HG03460 (cell line): ENCODE measurements at regions not wholly inside any gene's neighbourhood (a gene's known extent, or its start where the extent isn't known, plus 50 kb on each side); places are given as distances from the start of the nearest gene placed in this dataset.

Source experiments
- ATAC-seq: cut with Tn5 transposase; IDR thresholded peaks from one replicate; pipeline ENCODE4 v1.9.1; 2021; ENCODE audit not compliant: unreplicated experiment

- ATAC-seq = no peak
Measured at GRCh38 chr17:69997332-69997731, 77.7 kb upstream of the KCNJ16 start.

GRCh38 chr17:69999253-69999652 lies 75.8 kb upstream of the KCNJ16 start:
- no peak for ATAC-seq

GRCh38 chr17:70006159-70006558 lies 68.9 kb upstream of the KCNJ16 start:
- no peak for ATAC-seq

- ATAC-seq = no peak
Measured at GRCh38 chr17:70011750-70012149, 63.3 kb upstream of the KCNJ16 start.

- ATAC-seq = no peak
Measured at GRCh38 chr17:70013911-70014310, 61.1 kb upstream of the KCNJ16 start.

GRCh38 chr17:70017112-70017511 lies 57.9 kb upstream of the KCNJ16 start:
- no peak for ATAC-seq

GRCh38 chr17:70017941-70018340 lies 57.1 kb upstream of the KCNJ16 start:
- ATAC-seq = no peak

GRCh38 chr17:70021726-70022125 lies 53.3 kb upstream of the KCNJ16 start:
- no peak for ATAC-seq

- ATAC-seq = no peak
Measured at GRCh38 chr17:70022175-70022574, 52.9 kb upstream of the KCNJ16 start.

- no peak for ATAC-seq
Measured at GRCh38 chr17:70024253-70024652, 50.8 kb upstream of the KCNJ16 start.
